Activated naive CD4-positive, alpha-beta T cell treated with anti-CD3 and anti-CD28 coated beads for 36 hours (primary cell): ENCODE measurements at regions not wholly inside any gene's neighbourhood (a gene's known extent, or its start where the extent isn't known, plus 50 kb on each side); places are given as distances from the start of the nearest gene placed in this dataset.
"Not testable (repeated sequence)": the region's sequence is repeated elsewhere in the genome, so short reads cannot be mapped to it uniquely, and the experiment has no call there.

Source experiments
- CTCF ChIA-PET: fragments of 350-600 bp; sonication (Branson Sonifier 250); formaldehyde crosslinking; loops from one replicate; lab custom pipeline; 2021; ENCODE audit warnings: antibody characterized with exemption; lab: Charles Lee
- DNase-seq: peaks from one replicate; pipeline ENCODE4 v3.0.0-alpha.2; 2020
- H3K27ac Mint-ChIP-seq: one replicate; pipeline ENCODE4 v1.8.0; 2021; ENCODE audit warnings: mild to moderate bottlenecking, mixed read lengths
- H3K27me3 Mint-ChIP-seq: one replicate; pipeline ENCODE4 v1.8.0; 2021; ENCODE audit warnings: low read depth, mixed read lengths
- H3K36me3 Mint-ChIP-seq: one replicate; pipeline ENCODE4 v1.8.0; 2021; ENCODE audit warnings: low read depth, mixed read lengths
- H3K4me1 Mint-ChIP-seq: one replicate; pipeline ENCODE4 v1.8.0; 2021; ENCODE audit warnings: low read depth, mixed read lengths
- H3K4me3 Mint-ChIP-seq: one replicate; pipeline ENCODE4 v1.8.0; 2021; ENCODE audit warnings: mild to moderate bottlenecking, moderate library complexity, mixed read lengths
- H3K9me3 Mint-ChIP-seq: one replicate; pipeline ENCODE4 v1.8.0; 2021; ENCODE audit warnings: mixed read lengths
- intact Hi-C: fragments of 100-400 bp; cut with micrococcal nuclease; formaldehyde crosslinking; loops from one replicate; pipeline ENCODE4 v1.15.1; 2023

GRCh38 chr3:26042126-26042525 lies 252.2 kb downstream of the OXSM start:
- H3K36me3 Mint-ChIP-seq, H3K4me3 Mint-ChIP-seq, DNase-seq, H3K27me3 Mint-ChIP-seq, intact Hi-C loops, CTCF ChIA-PET, H3K4me1 Mint-ChIP-seq, H3K27ac Mint-ChIP-seq: not testable (repeated sequence)
- H3K9me3 Mint-ChIP-seq: peaks cover 26% of the 10 kb centered on the region

GRCh38 chr3:26049951-26050350 lies 260.1 kb downstream of the OXSM start:
- Mint-ChIP-seq H3K27me3 (no peaks in the 10 kb centered on the region), H3K27ac (no peak overlapping the region), H3K4me3 (no peak overlapping the region), H3K9me3 (no peaks in the 10 kb centered on the region), H3K4me1 (no peaks in the 10 kb centered on the region), H3K36me3 (no peaks in the 10 kb centered on the region)
- no peak for DNase-seq
- intact Hi-C loops: no loop called here
- CTCF ChIA-PET: no interaction called here

GRCh38 chr3:26050776-26051175 lies 260.9 kb downstream of the OXSM start:
- Mint-ChIP-seq H3K27ac (no peak overlapping the region), H3K9me3 (no peaks in the 10 kb centered on the region), H3K27me3 (no peaks in the 10 kb centered on the region), H3K4me3 (no peak overlapping the region), H3K36me3 (no peaks in the 10 kb centered on the region), H3K4me1 (no peaks in the 10 kb centered on the region)
- intact Hi-C loops: no loop called here
- no peak for DNase-seq
- CTCF ChIA-PET: no interaction called here

GRCh38 chr3:26058901-26059321 lies 269.0 kb downstream of the OXSM start:
- no peaks in the 10 kb centered on the region for H3K27me3 Mint-ChIP-seq

GRCh38 chr3:26061947-26062346 lies 272.1 kb downstream of the OXSM start:
- CTCF ChIA-PET: no interaction called here
- no peak for DNase-seq
- Mint-ChIP-seq H3K27me3 (no peaks in the 10 kb centered on the region), H3K4me1 (no peaks in the 10 kb centered on the region), H3K36me3 (no peaks in the 10 kb centered on the region), H3K27ac (no peak overlapping the region), H3K9me3 (no peaks in the 10 kb centered on the region), H3K4me3 (no peak overlapping the region)
- intact Hi-C loops: no loop called here

More at GRCh38 chr3:26058901-26059321, 269.0 kb downstream of the OXSM start:
- H3K4me1 Mint-ChIP-seq: no peaks in the 10 kb centered on the region
- H3K9me3 Mint-ChIP-seq: no peaks in the 10 kb centered on the region
- no peak overlapping the region for H3K27ac Mint-ChIP-seq
- no peak overlapping the region for H3K4me3 Mint-ChIP-seq
- DNase-seq: no peak
- H3K36me3 Mint-ChIP-seq: no peaks in the 10 kb centered on the region
- CTCF ChIA-PET: no interaction called here
- intact Hi-C loops: no loop called here

- Mint-ChIP-seq H3K27me3 (no peaks in the 10 kb centered on the region), H3K36me3 (no peaks in the 10 kb centered on the region), H3K4me3 (no peak overlapping the region), H3K27ac (no peak overlapping the region), H3K9me3 (no peaks in the 10 kb centered on the region), H3K4me1 (no peaks in the 10 kb centered on the region)
- DNase-seq: no peak
- intact Hi-C loops: no loop called here
- CTCF ChIA-PET: no interaction called here
Observed at GRCh38 chr3:26064297-26064696, 274.4 kb downstream of the OXSM start.

- H3K36me3 Mint-ChIP-seq: no peaks in the 10 kb centered on the region
- H3K4me1 Mint-ChIP-seq: no peaks in the 10 kb centered on the region
- DNase-seq: no peak
- H3K9me3 Mint-ChIP-seq: no peaks in the 10 kb centered on the region
- H3K4me3 Mint-ChIP-seq: no peak overlapping the region
- H3K27ac Mint-ChIP-seq: no peak overlapping the region
- H3K27me3 Mint-ChIP-seq: no peaks in the 10 kb centered on the region
- intact Hi-C loops: no loop called here
- CTCF ChIA-PET: no interaction called here
Observed at GRCh38 chr3:26068890-26069289, 279.0 kb downstream of the OXSM start.

- Mint-ChIP-seq H3K27me3 (no peaks in the 10 kb centered on the region), H3K4me3 (no peak overlapping the region), H3K4me1 (no peaks in the 10 kb centered on the region)
Observed at GRCh38 chr3:26070854-26071253, 281.0 kb downstream of the OXSM start.

GRCh38 chr3:26074080-26074479 lies 284.2 kb downstream of the OXSM start:
- Mint-ChIP-seq H3K4me3 (no peak overlapping the region), H3K4me1 (no peaks in the 10 kb centered on the region), H3K36me3 (no peaks in the 10 kb centered on the region), H3K9me3 (no peaks in the 10 kb centered on the region), H3K27me3 (no peaks in the 10 kb centered on the region), H3K27ac (no peak overlapping the region)
- intact Hi-C loops: no loop called here
- CTCF ChIA-PET: interaction anchor here (0.7 to 1.0 kb wide), 2 partner anchors 10 to 14 kb away, joined by 3 read pairs; no protein-coding TSS in a partner anchor
- no peak for DNase-seq

More at GRCh38 chr3:26070854-26071253, 281.0 kb downstream of the OXSM start:
- Mint-ChIP-seq H3K9me3 (no peaks in the 10 kb centered on the region), H3K27ac (no peak overlapping the region), H3K36me3 (no peaks in the 10 kb centered on the region)
- intact Hi-C loops: no loop called here
- no peak for DNase-seq
- CTCF ChIA-PET: no interaction called here

GRCh38 chr3:26078539-26078938 lies 288.6 kb downstream of the OXSM start:
- intact Hi-C loops: no loop called here
- Mint-ChIP-seq H3K4me3 (no peak overlapping the region), H3K27ac (no peak overlapping the region), H3K36me3 (no peaks in the 10 kb centered on the region), H3K9me3 (no peaks in the 10 kb centered on the region), H3K4me1 (no peaks in the 10 kb centered on the region), H3K27me3 (no peaks in the 10 kb centered on the region)
- no peak for DNase-seq
- CTCF ChIA-PET: no interaction called here

- no peak for DNase-seq
- intact Hi-C loops: no loop called here
- CTCF ChIA-PET: no interaction called here
- Mint-ChIP-seq H3K9me3 (no peaks in the 10 kb centered on the region), H3K27me3 (no peaks in the 10 kb centered on the region), H3K4me1 (no peaks in the 10 kb centered on the region), H3K36me3 (no peaks in the 10 kb centered on the region), H3K27ac (no peak overlapping the region), H3K4me3 (no peak overlapping the region)
Observed at GRCh38 chr3:26081166-26081565, 291.3 kb downstream of the OXSM start.

GRCh38 chr3:26081806-26082205 lies 291.9 kb downstream of the OXSM start:
- Mint-ChIP-seq H3K36me3 (no peaks in the 10 kb centered on the region), H3K4me3 (no peak overlapping the region), H3K27me3 (no peaks in the 10 kb centered on the region), H3K4me1 (no peaks in the 10 kb centered on the region), H3K27ac (no peak overlapping the region), H3K9me3 (peaks cover 3% of the 10 kb centered on the region)
- CTCF ChIA-PET: no interaction called here
- no peak for DNase-seq
- intact Hi-C loops: no loop called here

GRCh38 chr3:26082911-26083310 lies 293.0 kb downstream of the OXSM start:
- CTCF ChIA-PET: no interaction called here
- H3K27ac Mint-ChIP-seq: no peak overlapping the region
- peaks cover 12% of the 10 kb centered on the region for H3K9me3 Mint-ChIP-seq
- intact Hi-C loops: no loop called here
- H3K4me1 Mint-ChIP-seq: no peaks in the 10 kb centered on the region
- no peaks in the 10 kb centered on the region for H3K27me3 Mint-ChIP-seq
- H3K4me3 Mint-ChIP-seq: no peak overlapping the region
- no peaks in the 10 kb centered on the region for H3K36me3 Mint-ChIP-seq
- DNase-seq: no peak

GRCh38 chr3:26084629-26085028 lies 294.7 kb downstream of the OXSM start:
- Mint-ChIP-seq H3K27me3 (no peaks in the 10 kb centered on the region), H3K36me3 (peaks cover 3% of the 10 kb centered on the region), H3K4me1 (no peaks in the 10 kb centered on the region), H3K27ac (no peak overlapping the region), H3K9me3 (peaks cover 21% of the 10 kb centered on the region), H3K4me3 (no peak overlapping the region)
- no peak for DNase-seq
- CTCF ChIA-PET: no interaction called here
- intact Hi-C loops: no loop called here
